Stimulated activated CD4-positive, alpha-beta T cell treated with anti-CD3 and anti-CD28 coated beads, Interleukin-4, amount 100 ng/mL, for 24 hours (primary cell): ENCODE measurements at regions not wholly inside any gene's neighbourhood (a gene's known extent, or its start where the extent isn't known, plus 50 kb on each side); places are given as distances from the start of the nearest gene placed in this dataset.

Experiments used
- DNase-seq: peaks from one replicate; pipeline ENCODE4 v3.0.0-alpha.2; 2020

GRCh38 chr2:157076526-157077161 lies 180.9 kb upstream of the GALNT5 start:
- no peak for DNase-seq

GRCh38 chr2:157077753-157078350 lies 179.7 kb upstream of the GALNT5 start:
- DNase-seq, result no peak

GRCh38 chr2:157082950-157083349 lies 174.6 kb upstream of the GALNT5 start:
- no peak for DNase-seq

DNA sequence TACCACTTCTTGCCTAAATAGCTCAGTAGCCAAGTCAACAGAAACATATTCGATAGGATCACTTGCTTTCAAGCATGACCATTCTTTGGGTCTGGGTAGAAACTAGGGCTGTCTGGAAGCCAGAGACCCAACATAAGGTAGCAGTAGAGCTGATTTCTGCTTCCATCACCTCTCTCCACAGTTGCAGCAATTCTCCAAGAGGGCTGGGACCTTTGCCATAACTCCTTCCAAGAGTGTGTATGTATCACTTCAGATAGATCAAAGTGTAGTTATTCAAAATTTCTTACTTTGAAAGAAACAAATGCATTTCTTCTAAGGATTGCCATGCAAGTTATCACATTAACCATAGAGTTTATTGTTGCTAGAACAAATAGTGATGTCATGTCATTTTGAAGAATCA lies 172.0 kb upstream of the GALNT5 start:
- no peak for DNase-seq

- no peak for DNase-seq
Measured at GRCh38 chr2:157087373-157088002, 170.0 kb upstream of the GALNT5 start.

- no peak for DNase-seq
Measured at GRCh38 chr2:157093666-157094065, 163.8 kb upstream of the GALNT5 start.

DNA sequence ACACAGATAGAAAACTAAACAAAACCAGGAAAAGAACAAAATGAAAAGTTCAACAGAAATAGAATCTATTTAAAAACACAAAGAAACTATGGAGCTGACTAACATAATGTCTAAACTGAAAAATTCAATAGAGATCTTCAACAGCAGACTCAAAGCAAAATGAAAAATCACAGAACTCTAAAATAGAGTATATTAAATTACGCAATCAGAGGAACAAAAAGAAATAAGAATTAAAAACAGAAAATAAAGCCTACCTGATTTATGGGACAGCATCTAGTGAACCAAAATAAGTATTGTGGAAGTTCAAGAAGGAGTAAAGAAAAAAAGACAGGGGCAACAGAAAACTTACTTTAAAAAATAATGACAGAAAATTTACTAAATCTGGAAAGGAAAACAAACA lies 152.1 kb upstream of the GALNT5 start:
- DNase-seq, result no peak

DNA sequence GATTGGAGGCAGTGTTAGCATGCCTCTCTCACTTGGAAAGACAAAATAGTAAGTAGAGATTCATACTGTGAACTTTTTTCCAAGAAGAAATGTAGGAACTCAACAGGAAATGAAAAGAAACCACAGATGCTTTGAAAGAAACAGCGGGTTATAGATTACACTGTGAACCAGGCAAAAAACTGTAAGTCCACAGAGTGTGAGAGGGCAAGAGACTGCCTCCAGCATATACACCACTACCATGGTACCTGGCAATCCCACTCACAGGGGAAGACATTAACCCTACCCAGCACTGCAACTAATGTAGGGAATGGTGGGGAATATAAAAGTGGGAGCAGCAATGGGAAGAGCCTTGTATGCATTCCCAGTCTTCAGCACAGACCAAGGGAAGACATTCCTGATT lies 150.6 kb upstream of the GALNT5 start:
- DNase-seq, result no peak

GRCh38 chr2:157107460-157107859 lies 150.0 kb upstream of the GALNT5 start:
- DNase-seq, result no peak

GRCh38 chr2:157107877-157108276 lies 149.6 kb upstream of the GALNT5 start:
- no peak for DNase-seq

DNA sequence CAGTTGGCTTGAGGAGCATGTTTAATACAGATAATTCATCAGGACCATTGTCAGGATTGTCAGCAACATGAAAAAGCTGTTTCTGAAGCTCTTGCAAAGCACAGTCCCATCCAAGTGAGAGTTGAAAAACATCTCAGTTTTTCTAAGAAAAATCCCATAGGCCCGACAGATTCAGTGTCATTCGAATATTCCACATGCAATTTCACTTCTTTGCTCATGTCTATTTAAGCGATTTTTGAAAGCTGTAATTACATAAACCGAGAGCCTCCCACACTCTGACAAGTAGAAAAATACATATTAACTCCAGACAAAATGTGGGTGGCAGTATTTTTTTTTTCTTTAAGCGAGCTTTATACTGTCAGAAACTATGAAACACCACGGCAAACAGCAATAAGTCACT lies 134.7 kb upstream of the GALNT5 start:
- DNase-seq, result no peak

DNA sequence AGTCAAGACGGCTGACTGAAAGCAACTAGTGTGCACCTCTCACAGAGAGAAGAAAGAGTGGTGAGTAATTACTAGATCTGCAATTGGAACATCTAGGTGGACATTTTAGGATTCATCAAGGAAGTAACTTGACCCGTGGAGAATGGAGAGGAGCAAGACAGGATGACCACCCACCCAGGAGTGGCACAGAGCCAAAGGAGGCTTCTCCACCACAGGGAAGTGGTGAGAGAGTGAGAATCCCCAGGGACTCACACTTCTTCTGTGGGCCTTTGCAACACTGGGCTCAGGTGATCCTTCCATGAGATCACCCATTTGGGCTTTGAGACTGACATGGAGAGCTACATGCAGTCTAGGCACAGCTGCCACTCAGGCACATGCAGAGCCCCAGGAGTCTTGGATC lies 132.8 kb upstream of the GALNT5 start:
- no peak for DNase-seq

DNA sequence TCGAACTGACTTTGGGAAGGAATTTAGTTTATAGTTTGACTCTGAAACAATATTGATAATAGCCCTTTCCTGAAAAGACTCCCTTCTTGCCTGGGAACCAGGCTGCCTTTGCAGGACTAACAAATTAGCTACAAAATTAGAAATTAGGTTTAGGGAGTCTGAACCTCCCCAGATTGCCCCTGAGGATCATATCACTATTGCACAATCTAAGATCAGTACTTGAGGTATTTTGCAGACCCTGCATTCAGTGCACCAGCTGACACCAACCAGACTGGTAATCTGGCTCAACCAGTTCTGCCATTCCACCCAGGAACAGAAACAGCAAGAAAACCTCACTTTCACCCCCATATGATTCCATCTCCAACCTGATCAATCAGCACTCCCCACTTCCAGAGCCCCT lies 131.8 kb upstream of the GALNT5 start:
- no peak for DNase-seq

DNA sequence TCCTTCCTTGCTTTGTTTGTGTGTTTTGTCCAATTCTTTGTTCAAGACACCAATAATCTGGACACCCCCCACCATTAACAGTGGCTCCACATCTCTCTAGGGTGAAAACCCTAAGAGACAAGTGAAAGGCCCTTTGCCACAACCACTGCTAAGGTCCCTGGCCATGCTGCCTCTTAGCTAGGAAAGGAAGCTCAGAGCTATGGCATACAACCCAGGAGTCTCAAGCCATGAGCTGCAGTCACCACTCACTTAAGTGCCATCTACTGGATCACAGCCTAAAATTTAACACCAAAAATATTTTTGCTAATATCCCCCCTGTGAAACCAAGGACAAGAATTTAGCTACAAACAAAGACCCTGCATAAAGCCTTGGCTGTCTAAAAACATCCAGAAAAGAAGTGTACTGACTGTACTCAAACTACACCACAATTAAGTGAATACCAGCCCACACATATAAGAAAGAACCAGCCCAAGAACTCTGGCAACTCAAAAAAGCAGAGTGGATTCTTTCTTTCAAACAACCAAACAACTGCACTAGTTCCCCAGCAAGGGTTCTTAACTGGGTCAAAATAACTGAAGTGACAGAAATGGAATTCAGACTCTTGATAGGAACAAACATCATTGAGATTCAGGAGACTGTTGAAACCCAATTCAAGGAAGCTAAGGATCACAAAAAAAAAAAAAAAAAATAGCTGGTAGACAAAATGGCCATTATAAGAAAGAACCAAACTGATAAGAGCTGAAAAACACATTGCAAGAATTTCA lies 130.1 kb upstream of the GALNT5 start:
- DNase-seq, result no peak

GRCh38 chr2:157143901-157144300 lies 113.6 kb upstream of the GALNT5 start:
- DNase-seq, result no peak

GRCh38 chr2:157149270-157149669 lies 108.2 kb upstream of the GALNT5 start:
- DNase-seq, result no peak

GRCh38 chr2:157150747-157151146 lies 106.8 kb upstream of the GALNT5 start:
- no peak for DNase-seq

- DNase-seq, result no peak
Measured at GRCh38 chr2:157152362-157152761, 105.1 kb upstream of the GALNT5 start.

- no peak for DNase-seq
Measured at GRCh38 chr2:157155992-157156391, 101.5 kb upstream of the GALNT5 start.

DNA sequence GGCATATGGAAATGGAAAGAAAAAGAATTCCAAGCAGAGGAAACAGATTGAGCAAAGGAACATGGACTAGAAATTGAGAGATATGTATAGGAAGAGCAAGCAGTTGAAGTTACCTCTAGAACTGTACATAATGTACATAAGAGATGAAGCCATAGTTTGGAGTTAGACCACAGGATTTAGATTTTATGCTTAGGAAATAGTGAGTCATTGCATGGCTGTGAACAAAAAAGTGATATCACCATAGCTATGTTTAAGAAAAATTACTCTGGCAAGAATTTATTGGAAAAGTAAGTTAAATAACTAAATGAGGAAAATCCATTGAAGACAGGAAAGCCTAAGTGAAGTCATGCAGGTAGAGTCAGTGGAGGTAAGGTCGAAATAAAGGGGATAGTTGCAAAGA lies 99.4 kb upstream of the GALNT5 start:
- no peak for DNase-seq

- no peak for DNase-seq
Measured at GRCh38 chr2:157159221-157159934, 98.1 kb upstream of the GALNT5 start.

GRCh38 chr2:157160111-157160510 lies 97.4 kb upstream of the GALNT5 start:
- DNase-seq, result no peak

DNA sequence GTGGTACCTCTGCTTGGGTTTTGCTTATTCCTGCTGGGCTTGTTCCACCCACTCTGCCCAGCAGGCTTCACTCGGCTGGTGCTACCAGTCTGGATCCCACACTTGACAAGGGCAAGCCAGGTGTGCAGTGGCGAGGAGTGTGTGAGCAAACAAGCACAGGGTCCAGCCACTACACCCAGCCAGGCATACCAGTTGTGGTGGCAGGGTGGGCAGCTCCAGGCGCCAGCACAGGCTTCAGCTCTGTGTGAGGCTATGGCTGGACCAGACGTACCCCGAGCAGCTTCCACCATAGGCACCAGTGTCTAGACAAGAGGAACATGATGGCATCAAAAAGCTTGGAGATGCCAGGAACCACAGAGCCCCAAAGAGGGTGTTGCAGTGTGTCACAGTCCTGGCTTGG lies 93.1 kb upstream of the GALNT5 start:
- no peak for DNase-seq
